Sciatic nerve (tissue), 2 donors: ENCODE measurements at regions not wholly inside any gene's neighbourhood (a gene's known extent, or its start where the extent isn't known, plus 50 kb on each side); places are given as distances from the start of the nearest gene placed in this dataset.
"Not testable (repeated sequence)": the region's sequence is repeated elsewhere in the genome, so short reads cannot be mapped to it uniquely, and the experiment has no call there.

Experiments used
- ATAC-seq: fragments of 200-7000 bp; cut with Tn5 transposase; one replicate; pipeline ENCODE4 v1.9.1; 2020; ENCODE audit warnings: mild to moderate bottlenecking, moderate library complexity
- DNase-seq: peaks from one replicate; pipeline ENCODE4 v3.0.0-alpha.2; 2020; ENCODE audit warnings: low spot score
- intact Hi-C: fragments of 100-400 bp; cut with DNase I; formaldehyde crosslinking; loops from one replicate; pipeline ENCODE4 v1.14.2; 2022
- donor health status: DM: no; HTN: no; CAD: no.
- donor health status: DM: no; HTN: no; CAD: no.

DNA sequence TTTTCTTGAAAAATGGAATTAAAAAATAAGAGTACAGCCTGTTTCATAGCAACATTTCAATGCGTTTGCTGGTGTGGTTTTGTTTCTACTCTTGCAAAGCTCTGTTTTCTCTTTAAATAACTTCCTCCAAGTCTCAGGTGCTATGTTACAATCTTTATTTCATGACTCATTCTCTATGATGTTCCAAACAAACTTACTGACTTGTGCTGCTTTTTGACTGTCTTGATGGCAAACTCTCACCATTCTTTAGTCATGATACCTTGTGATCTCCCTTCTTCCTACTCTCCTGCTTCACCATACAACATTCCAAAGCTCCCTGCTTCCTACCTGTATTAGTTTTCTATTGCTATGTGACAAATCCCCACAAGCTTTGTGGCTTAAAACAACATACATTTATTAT lies 166.1 kb downstream of the C11orf91 start:
- no peak for DNase-seq
- no peak for ATAC-seq
- intact Hi-C loops: no loop called here

DNA sequence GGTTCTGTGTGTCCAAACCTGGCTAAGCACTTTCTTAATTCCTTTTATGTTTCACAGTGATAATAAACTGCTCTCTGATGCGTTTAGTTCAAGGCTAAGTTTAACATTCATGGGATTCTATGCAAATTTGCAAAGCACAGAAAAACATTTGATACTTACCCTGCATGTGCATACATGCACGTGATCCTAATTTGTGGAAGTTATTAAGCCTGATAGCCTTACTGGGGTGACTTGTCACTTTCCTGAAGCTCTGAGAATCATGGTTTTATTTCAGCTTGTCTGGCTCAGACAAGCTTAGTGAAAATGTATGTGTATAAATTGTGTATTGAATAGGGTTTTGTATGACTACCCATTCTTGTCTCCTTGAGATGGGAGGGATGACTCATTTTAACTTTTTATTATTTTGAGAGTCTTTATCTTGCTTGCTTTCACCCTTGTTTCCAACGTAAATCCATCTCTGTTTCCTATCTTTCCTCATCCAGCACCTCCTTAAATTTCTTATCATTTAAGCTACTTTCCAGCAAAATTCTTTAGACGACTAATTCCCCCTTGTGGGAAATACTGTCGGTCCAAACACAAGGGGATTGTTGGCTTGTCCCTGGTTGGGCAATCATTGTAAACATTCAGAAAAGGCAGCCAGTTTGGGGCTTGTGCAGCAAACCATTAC lies 167.1 kb downstream of the C11orf91 start:
- intact Hi-C loops: no loop called here
- ATAC-seq: no peak
- no peak for DNase-seq

DNA sequence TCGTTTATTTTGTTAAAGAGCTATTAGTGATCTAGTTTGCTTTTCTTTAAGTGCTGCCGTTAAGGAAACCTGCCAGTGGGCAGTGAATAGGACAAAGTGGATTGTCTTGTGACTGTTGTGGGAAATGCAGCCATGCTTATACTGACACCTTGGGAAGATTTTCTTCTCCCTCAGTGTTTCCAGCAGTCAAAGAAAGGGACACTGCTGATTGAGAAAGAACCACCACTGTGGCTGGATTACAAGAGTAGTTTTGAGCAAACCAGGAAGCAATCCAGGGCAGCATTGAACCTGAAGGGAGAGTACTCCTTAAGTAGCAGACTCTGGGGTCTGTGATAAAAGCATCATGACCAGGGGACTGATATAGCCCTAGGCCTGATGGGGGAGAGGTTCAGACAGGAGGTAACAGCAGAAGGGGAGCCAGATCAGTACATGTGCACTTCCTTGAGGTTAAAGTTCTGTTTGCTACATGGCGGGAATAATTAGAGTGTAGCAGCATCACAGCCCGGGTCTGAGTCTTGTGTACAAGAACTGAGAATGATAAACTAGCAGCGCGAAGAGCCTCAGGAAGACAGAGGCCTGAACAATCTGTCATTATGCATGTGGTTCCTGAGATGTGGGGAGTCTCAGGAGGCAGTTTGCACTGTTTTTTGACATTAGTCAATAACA lies 167.8 kb downstream of the C11orf91 start:
- intact Hi-C loops: no loop called here
- no peak for DNase-seq
- no peak for ATAC-seq

DNA sequence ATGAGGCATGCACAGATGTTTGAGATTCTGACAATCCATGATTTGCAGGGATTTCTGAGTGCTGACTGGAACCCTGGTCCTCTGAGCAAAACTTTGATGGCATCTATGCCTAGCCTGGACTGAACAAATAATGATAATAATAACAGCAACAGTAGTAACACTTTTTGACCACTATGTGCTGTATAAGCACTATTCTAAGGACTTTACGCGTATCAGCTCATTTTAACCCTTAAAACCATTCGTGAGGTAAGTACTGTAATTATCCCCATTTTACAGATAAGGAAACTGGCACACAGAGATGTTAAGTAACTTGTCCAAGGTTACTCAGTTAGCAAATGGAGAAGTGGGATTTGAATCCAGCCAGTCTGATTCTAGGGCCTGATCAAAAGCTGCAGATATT lies 168.4 kb downstream of the C11orf91 start:
- intact Hi-C loops: no loop called here
- no peak for DNase-seq
- no peak for ATAC-seq

DNA sequence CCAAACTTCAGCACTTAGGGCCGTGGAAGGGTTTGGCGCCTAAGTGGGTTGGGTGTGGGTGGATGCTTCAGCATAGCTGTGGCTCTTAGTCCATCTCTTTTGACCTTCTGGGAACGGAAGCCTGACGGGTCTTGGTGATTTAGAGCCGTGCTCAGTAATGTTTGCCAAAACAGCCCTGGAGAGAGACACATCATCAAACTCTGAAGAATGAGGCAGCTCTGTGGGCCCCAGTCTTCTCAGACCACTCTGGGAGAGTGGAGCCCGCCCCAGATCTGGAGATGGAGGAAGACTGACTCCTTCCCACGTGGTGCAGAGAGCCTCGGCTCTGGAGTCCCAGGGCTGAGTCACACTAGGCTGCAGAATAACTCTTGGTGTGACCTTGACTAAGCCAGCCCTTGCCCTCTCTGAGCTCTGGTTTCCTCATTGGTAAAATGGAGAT lies 168.9 kb downstream of the C11orf91 start:
- ATAC-seq (peak; percentile 76), DNase-seq (no peak)
- intact Hi-C loops: no loop called here

DNA sequence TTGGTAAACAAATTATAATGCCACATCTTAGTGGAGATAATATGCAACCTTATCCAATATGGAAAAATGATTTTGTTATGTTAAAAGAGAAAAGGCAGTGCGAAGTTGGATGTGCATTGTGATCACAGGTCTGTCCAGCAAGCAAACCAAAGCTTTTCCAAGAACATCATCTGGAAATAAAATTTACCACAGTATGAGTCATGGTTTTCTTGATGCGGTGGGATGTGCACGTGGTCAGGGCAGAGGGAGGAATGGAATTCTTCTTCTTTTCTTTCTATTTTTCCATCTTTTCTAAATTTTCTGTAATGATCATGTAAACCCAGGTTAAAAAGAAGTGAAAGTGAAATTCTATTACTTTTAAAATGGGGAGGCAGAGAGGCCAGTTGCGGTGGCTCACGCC lies 169.8 kb downstream of the C11orf91 start:
- peak; percentile 51 for ATAC-seq
- intact Hi-C loops: no loop called here
- DNase-seq: no peak

DNA sequence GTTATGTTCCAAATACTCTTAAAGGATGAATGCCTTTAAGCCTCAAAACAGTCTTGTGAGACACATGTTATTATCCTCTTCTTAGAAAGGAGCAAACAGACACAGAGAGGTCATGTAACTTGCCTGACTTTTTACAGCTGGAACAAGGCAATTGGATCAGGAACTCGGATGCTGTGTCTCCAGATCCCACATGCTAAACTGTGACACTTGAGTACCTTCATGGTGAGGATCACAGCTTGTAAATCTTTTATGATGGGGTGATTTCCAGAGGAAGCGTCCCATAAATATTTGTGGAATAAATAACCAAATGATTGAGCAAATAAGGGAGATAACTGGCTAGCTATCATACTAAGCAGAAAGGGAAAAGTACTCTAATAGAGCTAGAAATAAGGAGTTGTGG lies 171.2 kb downstream of the C11orf91 start:
- intact Hi-C loops: no loop called here
- ATAC-seq: no peak
- no peak for DNase-seq

DNA sequence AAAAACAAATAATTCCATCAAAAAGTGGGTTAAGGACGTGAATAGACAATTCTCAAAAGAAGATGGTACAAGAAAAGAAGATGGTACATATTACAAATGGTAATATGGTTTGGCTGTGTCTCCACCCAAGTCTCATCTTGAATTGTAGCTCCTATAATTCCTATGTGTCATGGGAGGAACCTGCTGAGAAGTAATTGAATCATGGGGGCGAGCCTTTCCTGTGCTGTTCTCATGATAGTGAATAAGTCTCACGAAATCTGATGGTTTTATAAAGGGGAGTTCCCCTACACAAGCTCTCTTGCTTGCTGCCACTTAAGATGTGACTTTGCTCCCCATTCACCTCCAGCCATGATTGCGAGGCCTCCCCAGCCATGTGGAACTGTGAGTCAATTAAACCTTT lies 172.9 kb downstream of the C11orf91 start:
- DNase-seq, intact Hi-C loops, ATAC-seq: not testable (repeated sequence)

DNA sequence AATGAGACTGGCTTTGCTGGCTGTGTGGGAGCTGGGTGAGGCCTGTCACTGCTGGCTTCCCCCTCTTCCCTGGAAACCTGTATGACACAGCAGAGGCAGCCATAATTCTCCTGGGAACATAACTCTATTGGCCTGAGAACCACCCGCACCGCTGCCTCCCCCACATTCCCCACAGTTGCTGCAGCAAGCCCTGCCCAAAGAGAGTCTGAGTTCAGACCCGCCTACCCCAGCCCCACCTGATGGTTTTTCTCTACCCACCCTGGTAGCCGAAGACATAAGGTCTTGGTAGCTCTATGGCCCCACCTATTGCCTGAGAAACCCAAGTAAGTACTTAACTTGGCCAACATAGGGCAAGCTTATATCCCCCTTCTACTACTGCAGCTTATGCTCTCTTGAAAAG lies 174.8 kb downstream of the C11orf91 start:
- ATAC-seq (no peak), DNase-seq (no peak)
- intact Hi-C loops: no loop called here

DNA sequence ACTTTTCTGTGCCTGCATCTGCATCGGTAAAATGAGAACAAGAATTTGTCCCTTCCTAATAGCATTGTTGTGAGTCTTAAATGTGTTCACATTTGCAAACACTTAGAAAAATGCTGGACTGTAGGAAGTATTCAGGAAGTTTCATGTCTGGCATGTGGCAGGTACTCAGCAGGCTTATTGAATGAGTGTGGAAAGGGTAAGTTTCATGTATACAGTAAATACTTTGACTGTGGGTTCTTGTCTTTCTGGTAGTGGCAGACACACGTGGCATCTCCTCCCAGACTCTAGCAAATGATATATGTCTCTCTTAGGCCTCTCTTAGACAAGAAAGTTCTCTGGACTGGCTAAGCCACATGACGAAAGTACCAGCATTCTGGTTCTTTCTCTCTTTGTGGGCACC lies 179.2 kb downstream of the C11orf91 start:
- DNase-seq (no peak), ATAC-seq (no peak)
- intact Hi-C loops: no loop called here

DNA sequence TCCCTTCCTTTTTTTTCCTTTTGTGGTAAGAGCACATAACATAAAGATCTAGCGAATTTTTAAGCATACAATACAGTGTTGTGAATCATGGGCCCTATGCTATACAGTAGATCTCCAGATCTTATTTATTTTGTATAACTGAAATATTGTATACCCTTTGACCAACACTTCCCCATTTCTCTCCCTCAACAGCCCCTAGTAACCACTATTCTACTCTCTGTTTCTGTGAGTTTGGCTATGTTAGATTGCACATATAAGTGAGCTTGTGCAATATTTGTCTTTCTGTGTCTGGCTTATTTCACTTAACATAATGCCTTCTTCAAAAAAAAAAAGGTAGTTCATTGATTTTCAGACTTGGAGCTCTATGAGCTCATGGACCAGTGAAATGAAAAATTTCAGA lies 180.5 kb downstream of the C11orf91 start:
- no peak for ATAC-seq
- intact Hi-C loops: no loop called here
- DNase-seq: no peak

DNA sequence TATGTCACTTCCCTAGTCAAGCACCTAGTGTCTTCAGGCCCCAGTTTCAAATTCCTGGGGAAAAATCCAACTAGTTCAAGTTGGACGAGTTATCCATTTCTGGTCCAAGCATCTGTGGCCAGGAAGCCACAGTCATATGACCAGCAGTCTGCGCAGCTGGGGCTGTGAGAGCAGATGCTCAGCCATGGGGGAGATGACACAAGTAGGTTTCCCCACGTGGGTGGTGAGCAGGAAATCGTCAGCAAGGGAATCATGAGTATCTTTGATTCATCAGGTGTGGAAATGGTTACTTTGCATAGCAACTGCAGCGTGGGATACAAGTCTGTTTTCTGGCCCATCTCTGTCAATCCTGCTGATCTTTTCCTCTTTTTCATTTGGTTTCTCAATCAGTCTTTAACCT lies 185.3 kb downstream of the C11orf91 start:
- no peak for ATAC-seq
- DNase-seq: no peak
- intact Hi-C loops: no loop called here

DNA sequence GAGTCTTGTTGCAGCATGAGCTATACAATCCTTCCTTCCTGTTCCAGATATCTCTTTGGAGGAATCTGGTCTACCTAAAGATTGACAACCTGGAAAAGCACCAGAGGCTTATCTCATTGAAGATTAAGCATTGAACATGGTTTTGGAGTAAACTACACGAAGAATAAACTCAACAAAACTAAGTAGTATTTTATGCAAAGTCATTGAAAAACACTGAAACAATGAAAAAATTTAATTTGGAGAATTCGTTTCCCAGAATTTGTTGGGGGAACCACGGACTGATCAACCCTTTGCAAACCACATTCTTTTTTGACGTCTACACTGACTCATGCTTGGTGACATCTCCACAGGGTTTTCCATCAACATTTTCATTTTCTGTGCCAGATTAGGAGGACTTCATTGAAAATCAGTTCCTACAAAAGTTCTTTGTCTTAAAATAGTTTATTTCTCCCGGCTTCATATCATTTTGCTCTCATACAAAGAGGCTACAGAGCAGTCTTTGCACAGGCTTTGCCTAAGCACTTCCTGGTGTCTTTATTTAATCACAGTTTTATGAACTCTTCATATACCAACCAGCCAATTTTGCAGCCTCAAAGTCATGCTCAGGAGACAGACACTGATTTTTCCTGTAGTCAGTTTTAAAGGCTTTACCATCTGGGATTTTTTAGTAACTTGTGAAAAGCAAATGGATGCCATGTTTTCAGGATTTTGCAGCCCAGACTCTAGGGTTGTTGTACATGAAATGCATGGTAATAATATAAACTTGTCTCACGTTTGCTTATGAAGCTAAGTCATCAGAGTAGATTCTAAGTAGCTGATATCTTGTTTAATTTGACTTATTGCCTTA lies 186.3 kb downstream of the C11orf91 start:
- intact Hi-C loops: no loop called here
- DNase-seq (no peak), ATAC-seq (no peak)

DNA sequence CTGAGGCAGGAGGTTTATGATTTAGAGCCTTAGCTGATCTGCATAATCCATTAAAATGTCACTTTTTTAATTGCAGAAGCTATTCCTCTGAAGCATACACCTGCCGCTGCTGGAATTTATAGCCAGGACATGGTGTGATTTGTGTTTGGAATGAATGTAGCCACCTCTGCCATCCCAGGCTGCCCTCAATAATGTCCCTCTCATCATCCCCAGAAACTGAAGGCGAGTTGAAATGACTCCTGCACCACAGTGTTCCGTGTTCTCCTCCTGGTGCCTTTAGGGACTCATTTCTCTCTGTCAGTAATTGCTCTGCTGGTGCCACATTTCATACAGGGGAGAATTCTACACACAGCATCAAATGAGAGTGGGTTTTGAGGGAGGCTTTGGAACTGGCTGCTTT lies 191.0 kb downstream of the C11orf91 start:
- DNase-seq (no peak), ATAC-seq (no peak)
- intact Hi-C loops: no loop called here

DNA sequence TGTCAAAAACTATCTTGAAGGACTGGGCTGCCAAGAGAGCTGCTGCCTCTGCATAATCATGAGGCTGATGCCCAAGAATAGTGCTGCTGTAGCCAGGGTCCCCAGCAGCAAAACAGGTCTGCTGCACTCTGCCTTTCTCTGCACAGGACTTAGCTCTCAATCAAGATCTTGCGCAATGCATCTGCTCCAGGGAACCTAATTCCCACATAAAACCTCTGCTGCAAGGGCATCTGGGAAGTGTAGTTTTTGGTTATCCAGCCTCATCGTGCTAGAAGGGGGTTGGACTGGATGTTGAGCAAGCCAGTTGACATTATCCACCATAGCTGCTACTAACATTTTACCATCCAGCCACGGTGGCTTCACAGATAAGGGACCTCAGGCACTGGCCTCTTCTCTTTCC lies 192.7 kb downstream of the C11orf91 start:
- intact Hi-C loops: no loop called here
- DNase-seq: no peak
- no peak for ATAC-seq

DNA sequence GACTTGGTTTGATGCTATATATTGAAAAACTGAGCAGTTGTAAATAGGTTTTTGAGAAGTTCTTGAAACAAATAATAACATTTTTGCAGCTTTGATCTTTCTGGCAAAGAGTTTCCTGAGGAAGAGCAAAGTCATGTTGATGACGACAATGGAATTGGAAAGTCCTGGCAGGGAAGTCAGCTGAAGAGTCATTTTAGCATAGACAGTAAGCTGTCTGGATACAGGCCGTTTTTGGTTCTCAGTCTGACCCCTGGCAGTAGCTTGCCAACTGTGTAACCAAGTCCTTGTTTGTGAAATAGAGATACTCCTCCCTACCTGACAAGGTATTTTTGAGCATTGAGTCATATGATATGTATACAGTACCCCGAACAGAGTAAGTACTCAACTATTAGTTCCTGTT lies 193.3 kb downstream of the C11orf91 start:
- DNase-seq (no peak), ATAC-seq (no peak)
- intact Hi-C loops: no loop called here

DNA sequence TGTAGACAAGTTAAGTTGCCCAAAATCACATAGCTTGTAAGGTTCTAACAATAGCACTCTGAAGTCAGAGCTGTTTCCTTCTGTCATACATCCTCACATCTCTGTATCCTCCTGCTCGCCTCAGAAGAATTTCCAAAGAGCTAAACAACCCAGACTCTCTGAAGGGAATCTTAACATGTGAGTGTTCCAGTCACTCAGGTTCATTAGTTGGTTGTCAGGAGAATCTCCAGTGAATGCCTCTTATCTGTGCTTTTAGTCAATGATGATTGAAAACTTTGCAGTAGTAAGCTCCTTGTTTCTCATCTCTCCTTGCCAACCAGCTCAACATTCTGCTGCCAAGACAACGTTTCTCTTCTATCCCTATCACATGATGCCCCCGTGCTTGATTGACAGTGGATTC lies 195.5 kb downstream of the C11orf91 start:
- intact Hi-C loops: no loop called here
- ATAC-seq (no peak), DNase-seq (no peak)

DNA sequence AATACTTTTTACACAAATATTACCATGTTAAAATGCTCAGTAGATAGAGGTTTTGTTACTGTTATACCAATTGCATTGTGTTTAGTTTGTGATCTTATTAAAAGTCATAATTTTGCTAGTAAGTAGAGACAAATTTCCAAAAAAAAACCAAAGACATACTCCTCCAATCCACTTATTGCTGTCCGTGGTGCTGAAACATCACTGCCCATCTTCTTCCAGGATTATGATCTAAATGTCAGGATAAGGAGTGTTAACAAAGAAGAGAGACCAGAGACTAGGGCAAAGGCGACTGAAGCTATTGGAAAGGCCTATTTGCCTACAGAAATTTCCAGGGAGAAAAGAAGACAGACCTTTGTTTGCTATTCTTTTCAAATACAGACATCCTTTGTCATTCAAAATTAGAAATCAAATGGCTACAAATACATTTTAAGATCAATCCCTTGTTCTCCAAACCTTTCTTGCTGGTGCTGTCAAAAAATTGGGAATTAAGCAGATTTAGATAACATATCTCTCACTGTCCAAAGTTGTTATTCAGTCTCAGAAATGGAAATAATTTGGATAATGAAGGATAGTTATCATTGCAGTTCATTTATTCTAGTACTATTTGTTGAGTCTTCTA lies 199.7 kb downstream of the C11orf91 start:
- no peak for DNase-seq
- intact Hi-C loops: no loop called here
- no peak for ATAC-seq

DNA sequence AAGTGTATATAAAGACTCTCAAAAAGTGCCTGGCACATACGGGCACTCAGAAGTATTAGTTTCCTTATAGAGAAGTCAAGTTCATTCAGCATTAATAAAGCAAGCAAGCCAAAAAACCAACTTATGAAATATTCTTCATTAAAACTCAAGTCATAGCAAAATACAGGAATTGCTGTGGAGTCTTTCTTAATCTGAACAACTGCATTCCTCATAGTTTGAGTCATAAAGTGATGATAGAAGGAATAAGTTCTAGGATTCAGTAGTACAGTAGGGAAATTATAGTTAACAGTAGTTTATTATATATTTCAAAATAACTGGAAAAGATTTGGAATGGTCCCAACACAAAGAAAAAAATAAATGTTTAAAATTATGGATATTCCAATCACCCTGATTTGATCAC lies 200.3 kb downstream of the C11orf91 start:
- intact Hi-C loops: no loop called here
- no peak for ATAC-seq
- DNase-seq: no peak

DNA sequence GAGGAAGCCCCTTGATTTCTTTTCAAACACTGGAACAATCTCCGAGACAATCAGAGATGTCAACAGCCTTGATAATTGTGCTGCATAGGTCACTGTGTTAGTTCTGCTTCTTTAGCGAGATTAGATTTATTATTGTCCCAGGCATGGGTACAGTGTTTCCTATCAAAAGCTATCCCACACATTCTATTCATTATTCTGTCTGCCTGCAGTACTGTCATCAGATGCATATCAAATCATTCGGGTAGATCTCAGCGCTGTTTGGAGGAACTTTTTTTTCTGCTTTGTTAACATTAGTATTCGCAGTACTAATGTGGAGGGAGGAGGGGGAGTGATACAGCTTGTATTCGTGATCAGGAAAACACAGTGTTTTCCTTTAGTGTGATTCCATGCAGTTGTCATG lies 208.0 kb downstream of the C11orf91 start:
- intact Hi-C loops: no loop called here
- ATAC-seq: no peak

More for the DNA sequence above, 208.0 kb downstream of the C11orf91 start:
- no peak for DNase-seq
